ENCODE measurements at regions not wholly inside any gene's neighbourhood (a gene's known extent, or its start where the extent isn't known, plus 50 kb on each side); places are given as distances from the start of the nearest gene placed in this dataset.

GRCh38 chr16:79814124-79814523 is 213.6 kb upstream of the MAF start:
- no peak overlapping the region for H3K27ac ChIP-seq
- no peak for TF ChIP-seq CTCF (conservative IDR thresholded peaks at IDR 0.05)

GRCh38 chr16:79811541-79811940 is 211.0 kb upstream of the MAF start:
- H3K27ac ChIP-seq = no peak overlapping the region
- no peak for TF ChIP-seq CTCF (conservative IDR thresholded peaks at IDR 0.05)

GRCh38 chr16:79810449-79811189 is 210.1 kb upstream of the MAF start:
- no peak for TF ChIP-seq CTCF (conservative IDR thresholded peaks at IDR 0.05)
- peak overlapping the region; percentile 77 for H3K27ac ChIP-seq

- peak overlapping the region; percentile 77 for H3K27ac ChIP-seq
- TF ChIP-seq CTCF (conservative IDR thresholded peaks at IDR 0.05) = no peak
Observed at GRCh38 chr16:79809376-79809775, 208.8 kb upstream of the MAF start.

- no peak for TF ChIP-seq CTCF (conservative IDR thresholded peaks at IDR 0.05)
- peak overlapping the region; percentile 77 for H3K27ac ChIP-seq
Observed at GRCh38 chr16:79808731-79809130, 208.2 kb upstream of the MAF start.

GRCh38 chr16:79806757-79807156 is 206.2 kb upstream of the MAF start:
- no peak for TF ChIP-seq CTCF (conservative IDR thresholded peaks at IDR 0.05)
- no peak overlapping the region for H3K27ac ChIP-seq

- no peak overlapping the region for H3K27ac ChIP-seq
- no peak for TF ChIP-seq CTCF (conservative IDR thresholded peaks at IDR 0.05)
Observed at GRCh38 chr16:79805621-79806020, 205.1 kb upstream of the MAF start.
